GM12874 (cell line): ENCODE measurements at regions not wholly inside any gene's neighbourhood (a gene's known extent, or its start where the extent isn't known, plus 50 kb on each side); places are given as distances from the start of the nearest gene placed in this dataset.

Source experiments
- TF ChIP-seq, protein P1 (sequence below): IDR thresholded peaks from 2 replicates; pipeline ENCODE4 v1.5.1; 2011; ENCODE audit warnings: low read depth, mild to moderate bottlenecking, control low read depth, low read length, moderate library complexity; ENCODE audit not compliant: insufficient read depth

DNA sequence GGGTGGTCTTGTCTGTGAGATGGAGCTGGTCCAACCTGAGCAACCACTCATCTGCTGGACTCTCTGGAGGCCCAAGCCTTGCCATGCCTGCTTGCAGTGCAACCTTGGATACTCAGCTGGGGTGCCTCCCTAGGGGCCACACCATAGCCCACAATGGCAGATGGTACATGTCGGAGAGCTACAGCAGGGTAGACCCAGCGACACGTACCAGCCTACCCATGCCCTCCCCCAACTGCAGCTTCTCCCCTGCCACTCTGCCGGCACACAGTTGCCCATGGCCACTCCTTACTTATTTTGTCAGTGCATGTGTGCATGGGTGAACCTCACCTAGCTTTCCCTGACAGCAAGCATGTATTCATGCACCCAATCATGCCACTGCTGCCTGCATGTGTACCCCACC, 690.9 kb downstream of the CCDC85A start:
- TF ChIP-seq, protein P1, sequence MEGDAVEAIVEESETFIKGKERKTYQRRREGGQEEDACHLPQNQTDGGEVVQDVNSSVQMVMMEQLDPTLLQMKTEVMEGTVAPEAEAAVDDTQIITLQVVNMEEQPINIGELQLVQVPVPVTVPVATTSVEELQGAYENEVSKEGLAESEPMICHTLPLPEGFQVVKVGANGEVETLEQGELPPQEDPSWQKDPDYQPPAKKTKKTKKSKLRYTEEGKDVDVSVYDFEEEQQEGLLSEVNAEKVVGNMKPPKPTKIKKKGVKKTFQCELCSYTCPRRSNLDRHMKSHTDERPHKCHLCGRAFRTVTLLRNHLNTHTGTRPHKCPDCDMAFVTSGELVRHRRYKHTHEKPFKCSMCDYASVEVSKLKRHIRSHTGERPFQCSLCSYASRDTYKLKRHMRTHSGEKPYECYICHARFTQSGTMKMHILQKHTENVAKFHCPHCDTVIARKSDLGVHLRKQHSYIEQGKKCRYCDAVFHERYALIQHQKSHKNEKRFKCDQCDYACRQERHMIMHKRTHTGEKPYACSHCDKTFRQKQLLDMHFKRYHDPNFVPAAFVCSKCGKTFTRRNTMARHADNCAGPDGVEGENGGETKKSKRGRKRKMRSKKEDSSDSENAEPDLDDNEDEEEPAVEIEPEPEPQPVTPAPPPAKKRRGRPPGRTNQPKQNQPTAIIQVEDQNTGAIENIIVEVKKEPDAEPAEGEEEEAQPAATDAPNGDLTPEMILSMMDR = no peak

DNA sequence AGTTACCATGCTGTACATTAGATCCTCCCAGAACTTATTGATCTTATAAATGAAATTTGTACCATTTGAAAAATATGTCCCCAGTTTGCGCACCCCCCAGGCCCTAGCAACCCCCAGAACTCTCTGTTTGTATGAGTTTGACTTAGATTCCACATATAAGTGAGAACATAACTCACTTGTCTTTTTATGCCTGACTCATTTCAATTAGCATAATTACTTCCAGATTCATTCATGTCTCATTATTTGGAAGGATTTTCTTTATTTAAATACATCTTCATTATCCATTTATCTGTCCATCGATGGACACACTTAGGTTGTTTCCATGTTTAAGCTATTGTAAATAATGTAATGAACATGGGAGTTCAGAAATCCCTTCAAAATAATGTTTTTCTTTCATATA, 705.9 kb downstream of the CCDC85A start:
- TF ChIP-seq, protein P1 = no peak

DNA sequence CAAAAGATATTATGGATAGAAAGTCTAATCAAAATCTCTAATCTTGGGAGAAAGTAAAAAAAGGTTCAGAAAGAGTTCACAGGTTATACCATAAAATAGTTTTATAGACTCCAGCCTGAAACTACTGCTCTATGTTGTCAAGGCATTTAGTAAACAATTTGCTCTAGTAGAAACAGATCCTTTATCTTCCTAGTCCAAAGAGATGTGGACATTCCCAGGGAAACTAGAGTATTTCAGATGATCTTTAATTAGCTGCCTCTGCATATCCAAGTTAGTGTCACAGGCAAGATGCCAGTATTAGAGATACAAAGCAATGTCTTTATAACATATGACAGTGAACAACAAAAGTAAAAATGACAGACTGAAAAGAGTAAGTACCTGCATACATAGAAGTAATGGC, 708.6 kb downstream of the CCDC85A start:
- TF ChIP-seq, protein P1 = no peak

DNA sequence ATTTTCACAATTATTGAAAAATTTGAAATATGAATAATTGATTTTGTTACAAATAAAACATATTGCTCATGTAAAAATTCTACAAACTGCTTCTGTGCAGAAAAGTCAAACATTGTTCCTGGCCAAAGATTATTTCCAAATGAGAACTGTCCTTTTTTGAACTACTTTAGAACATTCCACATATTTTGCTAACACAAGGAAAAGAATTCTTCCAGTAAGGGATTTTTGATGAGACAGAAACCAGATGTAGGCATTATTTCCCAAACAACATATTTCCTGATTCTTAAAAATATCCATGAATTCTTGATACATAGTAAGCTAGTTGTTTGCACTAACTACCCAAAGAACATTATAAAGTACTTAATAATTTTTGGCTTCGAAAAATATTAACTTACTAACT, 715.2 kb downstream of the CCDC85A start:
- TF ChIP-seq, protein P1 = no peak

DNA sequence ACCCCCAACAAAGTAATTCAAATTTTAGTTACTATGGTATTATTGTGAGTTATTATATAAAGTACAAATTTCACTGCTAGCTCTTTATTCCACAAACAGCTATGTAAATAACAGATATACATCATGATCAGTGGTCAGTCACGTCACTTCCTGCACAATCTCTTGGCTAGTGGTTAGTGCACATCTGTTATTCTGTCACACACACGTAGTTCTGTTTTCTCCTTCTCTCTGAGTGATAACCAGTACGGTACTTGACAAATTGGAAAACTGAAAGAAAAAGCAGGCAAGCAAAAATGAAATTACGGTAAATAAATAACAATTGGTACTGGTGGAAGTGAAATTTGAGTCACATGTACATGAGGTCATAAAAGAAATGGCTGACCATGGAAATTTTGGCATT, 728.7 kb downstream of the CCDC85A start:
- TF ChIP-seq, protein P1 = no peak

DNA sequence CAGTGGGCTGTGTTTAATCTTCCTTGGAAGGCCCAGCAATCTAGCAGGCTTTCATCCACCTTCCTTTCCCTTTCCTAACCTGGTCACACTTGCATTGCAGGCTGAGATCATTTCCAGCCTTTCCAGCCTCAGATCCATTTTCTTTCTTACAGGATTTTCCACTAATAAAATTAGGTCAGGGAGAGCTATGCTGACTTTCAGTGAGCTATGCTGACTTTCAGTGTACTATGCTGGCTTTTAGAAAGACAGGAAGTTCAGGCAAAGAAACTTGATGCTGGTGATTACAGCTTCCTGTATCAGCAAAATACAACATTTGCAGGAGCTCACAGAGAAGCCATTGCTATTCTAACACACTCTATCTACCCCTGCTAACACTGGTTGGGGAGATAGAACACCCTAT, 735.0 kb downstream of the CCDC85A start:
- TF ChIP-seq, protein P1 = no peak

DNA sequence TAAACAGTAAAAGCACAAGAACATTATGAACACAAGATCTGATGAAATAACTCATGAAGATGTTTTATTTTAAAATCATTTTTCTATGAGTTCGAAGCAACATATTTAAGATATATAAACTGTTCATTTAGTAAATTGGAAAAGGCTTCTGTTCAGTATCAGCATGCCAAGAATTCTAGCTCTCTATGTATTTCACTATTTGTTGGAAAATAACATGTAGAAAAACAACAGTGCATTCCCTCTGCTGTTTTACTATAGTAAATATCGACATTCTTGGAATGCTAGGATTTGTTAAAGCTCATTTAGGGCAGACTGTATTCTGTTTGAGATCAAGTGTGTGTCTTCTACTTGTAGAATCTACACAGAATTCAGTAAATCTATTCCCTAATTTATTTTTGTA, 750.2 kb downstream of the CCDC85A start:
- TF ChIP-seq, protein P1 = no peak

DNA sequence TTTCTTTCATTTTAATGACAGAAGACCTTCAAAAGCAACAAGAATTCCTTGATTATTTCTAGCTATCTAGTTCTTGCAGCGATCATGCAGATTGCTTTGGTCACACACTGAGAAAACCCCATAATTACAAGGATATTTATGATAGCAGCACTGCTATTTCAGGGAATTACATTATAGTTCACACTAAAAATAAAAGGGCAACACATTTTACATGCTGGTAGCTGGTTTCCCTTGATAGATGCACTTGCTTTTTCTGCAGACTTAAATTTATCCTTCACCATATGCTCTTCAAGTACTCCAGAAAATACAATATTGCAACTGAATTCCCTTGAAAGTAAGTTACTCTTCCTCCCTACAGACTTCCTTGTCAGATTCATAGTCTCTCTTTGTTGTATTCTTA, 751.1 kb downstream of the CCDC85A start:
- TF ChIP-seq, protein P1 = no peak
